DND-41 (cell line): ENCODE measurements at regions not wholly inside any gene's neighbourhood (a gene's known extent, or its start where the extent isn't known, plus 50 kb on each side); places are given as distances from the start of the nearest gene placed in this dataset.

Source experiments
- ATAC-seq: fragments of 200-7000 bp; cut with Tn5 transposase; 3 replicates; pipeline ENCODE4 v1.9.1; 2021; ENCODE audit warnings: low read depth; ENCODE audit not compliant: insufficient read depth
- DNase-seq: peaks from one replicate; pipeline ENCODE4 v3.0.0-alpha.2; 2020
- H2AFZ ChIP-seq: 2 replicates; pipeline ENCODE4 v1.6.0; 2012; ENCODE audit warnings: low read depth, low read length
- H3K27ac ChIP-seq: 2 replicates; pipeline ENCODE4 v1.5.1; 2012; ENCODE audit warnings: low read length, inconsistent platforms
- H3K27me3 ChIP-seq: fragments of 200-600 bp; sonication (generic); 2 replicates; pipeline ENCODE4 v1.6.0; 2012; ENCODE audit warnings: low read length, mild to moderate bottlenecking, inconsistent platforms; ENCODE audit not compliant: insufficient read depth, poor library complexity
- H3K36me3 ChIP-seq: 2 replicates; pipeline ENCODE4 v1.5.1; 2012; ENCODE audit warnings: low read length, inconsistent platforms; ENCODE audit not compliant: insufficient read depth
- H3K4me1 ChIP-seq: 2 replicates; pipeline ENCODE4 v1.5.1; 2012; ENCODE audit warnings: mild to moderate bottlenecking, low read length; ENCODE audit not compliant: insufficient read depth
- H3K4me2 ChIP-seq: 2 replicates; pipeline ENCODE4 v1.6.0; 2012; ENCODE audit warnings: mild to moderate bottlenecking, moderate library complexity, low read length, inconsistent platforms; ENCODE audit not compliant: insufficient read depth
- H3K4me3 ChIP-seq, 2 experiments: fragments of 200-600 bp in 1 of 2; shearing (Covaris generic) in 1 of 2; 2 replicates each; pipeline ENCODE4 v1.5.1; 2012 to 2016; ENCODE audit warnings: inconsistent platforms in 2 of 2, low read length in 2 of 2, mild to moderate bottlenecking in 2 of 2, low read depth in 1 of 2, moderate library complexity in 1 of 2
- H3K79me2 ChIP-seq: 2 replicates; pipeline ENCODE4 v1.6.0; 2012; ENCODE audit warnings: low read length, inconsistent platforms; ENCODE audit not compliant: insufficient read depth
- H3K9ac ChIP-seq: 2 replicates; pipeline ENCODE4 v1.6.0; 2012; ENCODE audit warnings: low read depth, mild to moderate bottlenecking, inconsistent platforms, low read length, moderate library complexity
- H3K9me3 ChIP-seq: 2 replicates; pipeline ENCODE4 v1.5.1; 2012; ENCODE audit warnings: low read length, moderate library complexity, mild to moderate bottlenecking, inconsistent platforms; ENCODE audit not compliant: insufficient read depth, severe bottlenecking
- H4K20me1 ChIP-seq: 2 replicates; pipeline ENCODE4 v1.6.0; 2012; ENCODE audit warnings: low read length; ENCODE audit not compliant: insufficient read depth
- EZH2 ChIP-seq: IDR thresholded peaks from 3 replicates; pipeline ENCODE4 v1.6.1; 2012; ENCODE audit warnings: borderline replicate concordance, low read depth, mild to moderate bottlenecking, moderate library complexity, low read length, inconsistent platforms; ENCODE audit not compliant: severe bottlenecking
- TF ChIP-seq, protein P1 (sequence below): IDR thresholded peaks from 2 replicates; pipeline ENCODE4 v1.5.1; 2012; ENCODE audit warnings: borderline replicate concordance, low read length, moderate library complexity, mild to moderate bottlenecking; ENCODE audit not compliant: poor library complexity, severe bottlenecking; ENCODE audit errors: extremely low read depth

GRCh38 chr6:80923816-80924215, 817.3 kb downstream of the BCKDHB start:
- Histone ChIP-seq H3K9me3 (no peaks in the 10 kb centered on the region), H3K4me1 (no peaks in the 10 kb centered on the region), H3K4me3 (no peak overlapping the region), H3K27ac (no peak overlapping the region), H2AFZ (no peak overlapping the region), H3K9ac (no peak overlapping the region), H3K4me2 (no peak overlapping the region), H3K27me3 (no peaks in the 10 kb centered on the region), H3K36me3 (no peaks in the 10 kb centered on the region), H4K20me1 (no peaks in the 10 kb centered on the region), H3K79me2 (no peaks in the 10 kb centered on the region)
- DNase-seq = no peak
- ATAC-seq = no peak
- TF ChIP-seq EZH2 = no peak
- TF ChIP-seq, protein P1, sequence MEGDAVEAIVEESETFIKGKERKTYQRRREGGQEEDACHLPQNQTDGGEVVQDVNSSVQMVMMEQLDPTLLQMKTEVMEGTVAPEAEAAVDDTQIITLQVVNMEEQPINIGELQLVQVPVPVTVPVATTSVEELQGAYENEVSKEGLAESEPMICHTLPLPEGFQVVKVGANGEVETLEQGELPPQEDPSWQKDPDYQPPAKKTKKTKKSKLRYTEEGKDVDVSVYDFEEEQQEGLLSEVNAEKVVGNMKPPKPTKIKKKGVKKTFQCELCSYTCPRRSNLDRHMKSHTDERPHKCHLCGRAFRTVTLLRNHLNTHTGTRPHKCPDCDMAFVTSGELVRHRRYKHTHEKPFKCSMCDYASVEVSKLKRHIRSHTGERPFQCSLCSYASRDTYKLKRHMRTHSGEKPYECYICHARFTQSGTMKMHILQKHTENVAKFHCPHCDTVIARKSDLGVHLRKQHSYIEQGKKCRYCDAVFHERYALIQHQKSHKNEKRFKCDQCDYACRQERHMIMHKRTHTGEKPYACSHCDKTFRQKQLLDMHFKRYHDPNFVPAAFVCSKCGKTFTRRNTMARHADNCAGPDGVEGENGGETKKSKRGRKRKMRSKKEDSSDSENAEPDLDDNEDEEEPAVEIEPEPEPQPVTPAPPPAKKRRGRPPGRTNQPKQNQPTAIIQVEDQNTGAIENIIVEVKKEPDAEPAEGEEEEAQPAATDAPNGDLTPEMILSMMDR = no peak

DNA sequence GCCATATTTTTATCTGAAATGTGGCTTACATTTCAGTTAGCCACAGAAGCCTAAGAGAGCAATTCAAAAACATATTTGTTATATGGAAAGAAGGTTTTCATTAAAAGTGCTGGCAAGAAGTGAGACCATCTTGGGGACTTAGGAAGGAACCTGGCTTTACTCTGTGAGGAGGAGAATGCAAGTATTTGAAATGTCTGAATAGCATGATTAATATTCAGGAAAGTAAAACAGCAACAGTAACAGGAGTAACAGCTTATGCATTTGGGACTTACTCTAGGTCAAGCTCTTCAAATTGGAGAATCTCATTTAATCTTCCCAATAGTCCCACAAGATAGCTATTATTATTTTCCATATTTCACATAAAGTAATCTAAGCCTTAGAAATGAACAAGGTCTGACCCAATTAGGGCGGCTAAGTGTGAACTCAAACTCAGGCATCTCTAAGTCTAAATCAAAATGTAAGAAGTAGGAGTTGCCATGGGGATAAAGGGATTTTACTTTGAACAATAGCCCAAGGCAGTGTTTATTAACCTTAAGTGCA, 816.5 kb downstream of the BCKDHB start:
- Histone ChIP-seq H4K20me1 (no peaks in the 10 kb centered on the region), H3K36me3 (no peaks in the 10 kb centered on the region), H3K27ac (no peak overlapping the region), H2AFZ (no peak overlapping the region), H3K27me3 (no peaks in the 10 kb centered on the region), H3K4me2 (no peak overlapping the region), H3K9me3 (no peaks in the 10 kb centered on the region), H3K9ac (no peak overlapping the region), H3K4me1 (no peaks in the 10 kb centered on the region), H3K4me3 (no peak overlapping the region), H3K79me2 (no peaks in the 10 kb centered on the region)
- ATAC-seq (no peak), DNase-seq (no peak)
- TF ChIP-seq, protein P1 = no peak
- TF ChIP-seq EZH2 = no peak

DNA sequence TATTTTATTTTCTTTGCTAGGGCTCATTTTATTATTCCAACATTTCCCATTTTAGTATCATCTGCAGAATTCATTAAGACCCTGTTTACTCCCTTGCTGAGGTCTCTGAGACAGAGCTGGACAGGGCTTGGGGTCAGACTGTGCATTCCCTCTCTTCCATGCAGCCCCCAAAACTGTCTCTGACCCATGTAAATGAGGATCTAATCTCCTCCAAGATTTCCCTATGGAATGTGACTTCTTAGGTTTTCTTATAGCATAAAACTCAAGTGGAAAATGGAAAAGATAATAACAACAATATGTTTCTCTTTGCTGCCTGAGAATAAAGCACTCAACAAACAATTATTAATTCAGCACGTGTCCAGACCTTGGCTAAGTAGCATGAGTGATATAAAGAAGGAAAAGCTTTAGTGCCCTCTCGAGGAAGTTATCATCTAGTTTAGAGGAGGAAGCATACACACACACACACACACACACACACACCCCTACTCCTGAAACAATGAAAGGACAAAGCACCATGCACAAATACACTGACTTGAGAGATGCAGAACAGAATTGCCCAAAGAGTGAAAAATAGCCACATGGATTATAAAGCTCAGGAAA, 815.5 kb downstream of the BCKDHB start:
- Histone ChIP-seq H4K20me1 (no peaks in the 10 kb centered on the region), H3K4me2 (no peak overlapping the region), H3K9ac (no peak overlapping the region), H3K27ac (no peak overlapping the region), H3K4me3 (no peak overlapping the region), H3K36me3 (no peaks in the 10 kb centered on the region), H3K27me3 (no peaks in the 10 kb centered on the region), H3K9me3 (no peaks in the 10 kb centered on the region), H3K4me1 (no peaks in the 10 kb centered on the region), H3K79me2 (no peaks in the 10 kb centered on the region), H2AFZ (no peak overlapping the region)
- DNase-seq = no peak
- no peak for ATAC-seq
- TF ChIP-seq EZH2 = no peak
- TF ChIP-seq, protein P1 = no peak

DNA sequence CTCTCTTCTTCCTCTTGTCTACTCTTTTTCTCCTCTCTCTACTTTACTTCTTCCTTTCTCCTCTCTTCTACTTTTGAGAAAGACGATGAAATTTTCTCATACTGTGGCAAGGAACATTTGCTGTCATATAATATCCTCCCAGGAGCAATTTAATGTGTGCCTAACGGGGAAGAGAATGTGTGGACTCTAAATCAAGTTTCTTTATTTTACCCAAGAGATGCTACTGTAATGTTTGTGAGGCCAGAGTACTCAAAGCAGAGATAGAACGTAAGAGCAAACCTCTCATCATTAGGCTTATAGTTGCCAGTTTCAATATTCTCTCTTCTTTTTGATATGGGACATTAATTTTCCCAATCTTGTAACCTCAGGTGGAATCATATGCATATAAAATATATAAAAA, 801.4 kb downstream of the BCKDHB start:
- no peak for TF ChIP-seq EZH2
- TF ChIP-seq, protein P1 = no peak
- H3K27ac ChIP-seq = no peak overlapping the region
- no peaks in the 10 kb centered on the region for H4K20me1 ChIP-seq
- no peaks in the 10 kb centered on the region for H3K4me1 ChIP-seq
- no peak overlapping the region for H3K4me3 ChIP-seq
- ATAC-seq = no peak
- no peak for DNase-seq
- no peaks in the 10 kb centered on the region for H3K9me3 ChIP-seq
- H2AFZ ChIP-seq = no peak overlapping the region
- no peaks in the 10 kb centered on the region for H3K79me2 ChIP-seq
- H3K4me2 ChIP-seq = no peak overlapping the region
- H3K36me3 ChIP-seq = no peaks in the 10 kb centered on the region
- H3K27me3 ChIP-seq = no peaks in the 10 kb centered on the region
- no peak overlapping the region for H3K9ac ChIP-seq
